Activated CD4-positive, alpha-beta memory T cell treated with anti-CD3 and anti-CD28 coated beads for 36 hours (primary cell): ENCODE measurements at regions not wholly inside any gene's neighbourhood (a gene's known extent, or its start where the extent isn't known, plus 50 kb on each side); places are given as distances from the start of the nearest gene placed in this dataset.
"Not testable (repeated sequence)": the region's sequence is repeated elsewhere in the genome, so short reads cannot be mapped to it uniquely, and the experiment has no call there.

Experiments used
- CTCF ChIA-PET: fragments of 350-600 bp; sonication (Branson Sonifier 250); formaldehyde crosslinking; loops from one replicate; lab custom pipeline; 2021; ENCODE audit warnings: antibody characterized with exemption, inconsistent platforms; lab: Charles Lee
- POLR2A ChIA-PET: fragments of 350-600 bp; sonication (Branson Sonifier 250); formaldehyde crosslinking; loops from one replicate; lab custom pipeline; 2021; ENCODE audit warnings: antibody characterized with exemption; lab: Charles Lee
- DNase-seq: peaks from one replicate; pipeline ENCODE4 v3.0.0-alpha.2; 2020
- H3K27ac Mint-ChIP-seq: one replicate; pipeline ENCODE4 v1.8.0; 2021; ENCODE audit warnings: mixed read lengths
- H3K27me3 Mint-ChIP-seq: one replicate; pipeline ENCODE4 v1.8.0; 2021; ENCODE audit warnings: mixed read lengths
- H3K36me3 Mint-ChIP-seq: one replicate; pipeline ENCODE4 v1.8.0; 2021; ENCODE audit warnings: mixed read lengths
- H3K4me1 Mint-ChIP-seq: one replicate; pipeline ENCODE4 v1.8.0; 2021; ENCODE audit warnings: low read depth, mixed read lengths
- H3K4me3 Mint-ChIP-seq: one replicate; pipeline ENCODE4 v1.8.0; 2021; ENCODE audit warnings: mild to moderate bottlenecking, mixed read lengths
- H3K9me3 Mint-ChIP-seq: one replicate; pipeline ENCODE4 v1.8.0; 2021; ENCODE audit warnings: mixed read lengths
- intact Hi-C: fragments of 100-400 bp; cut with micrococcal nuclease; formaldehyde crosslinking; loops from one replicate; pipeline ENCODE4 v1.15.1; 2023

DNA sequence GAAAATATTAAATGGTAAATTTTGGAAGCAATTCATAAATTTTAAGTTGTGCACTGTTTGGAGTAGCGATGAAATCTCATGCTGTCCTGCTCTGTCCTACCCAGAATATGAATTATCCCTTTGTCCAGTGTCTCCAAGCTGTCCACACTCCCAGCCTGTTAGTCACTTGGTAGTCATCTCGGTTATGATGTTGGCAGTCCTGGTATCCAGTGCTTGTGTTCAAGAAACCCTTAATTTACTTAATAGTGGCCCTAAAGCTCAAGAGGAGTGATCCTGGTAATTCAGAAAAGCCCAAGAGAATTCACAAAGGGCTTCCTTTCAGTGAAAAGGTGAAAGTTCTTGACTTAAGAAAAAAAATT lies 71.8 kb upstream of the STAM2 start:
- Mint-ChIP-seq H3K27me3 (peaks cover 4% of the 10 kb centered on the region), H3K36me3 (no peaks in the 10 kb centered on the region), H3K4me3 (no peak overlapping the region), H3K9me3 (no peaks in the 10 kb centered on the region), H3K4me1 (no peaks in the 10 kb centered on the region), H3K27ac (no peak overlapping the region)
- intact Hi-C loops = no loop called here
- CTCF ChIA-PET = no interaction called here
- POLR2A ChIA-PET = no interaction called here
- DNase-seq = no peak

DNA sequence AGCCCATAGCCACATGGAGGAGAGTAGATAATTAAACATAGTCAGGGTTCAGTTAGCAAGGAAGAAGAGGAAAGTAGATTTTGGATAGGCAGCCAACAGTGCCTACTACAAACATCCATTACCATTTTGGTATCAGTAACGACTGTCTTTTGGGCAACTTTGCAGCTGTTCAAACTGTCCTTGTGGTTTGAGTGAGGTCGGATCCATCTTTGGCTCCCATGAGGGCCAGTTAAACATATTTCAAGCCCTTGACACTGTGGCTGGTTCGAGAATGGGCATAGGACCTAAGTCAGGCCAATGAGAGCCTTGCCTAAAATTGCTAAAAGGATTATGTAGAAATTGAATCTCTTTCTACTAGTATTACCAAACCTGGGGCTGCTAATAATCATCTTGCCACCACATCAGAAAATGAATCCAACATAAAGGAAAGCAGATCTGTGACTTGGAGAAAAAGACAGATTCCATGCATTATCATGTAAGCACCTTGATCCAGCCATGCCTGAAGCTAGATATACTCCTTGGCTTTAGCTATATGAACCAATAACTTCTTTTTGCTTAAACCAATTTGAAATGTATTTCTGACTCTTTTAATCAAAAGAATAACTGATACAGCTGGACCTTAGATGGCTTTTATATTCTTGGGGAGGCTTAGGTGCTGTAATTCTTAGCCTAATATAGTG lies 75.0 kb upstream of the STAM2 start:
- ChIA-PET CTCF (no interaction called here), POLR2A (no interaction called here)

DNA sequence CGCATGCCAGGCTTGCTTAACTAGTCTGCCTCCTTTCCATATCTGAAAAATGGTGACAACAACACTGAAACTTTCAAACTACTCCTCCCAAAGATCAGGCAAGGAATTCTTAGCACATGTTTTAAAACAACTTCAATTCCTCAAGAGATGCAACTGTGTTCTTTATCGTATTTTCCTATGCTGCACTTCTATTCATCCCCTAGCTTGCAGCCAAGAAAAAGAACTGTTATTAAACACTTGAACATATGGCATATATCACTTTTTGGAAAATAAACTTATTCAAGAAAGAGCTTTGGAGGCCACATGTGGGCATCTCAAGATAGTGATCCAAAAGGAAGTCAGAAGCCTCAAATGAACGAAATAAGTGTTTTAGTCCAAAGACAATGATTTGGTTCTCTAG lies 75.6 kb upstream of the STAM2 start:
- no peak overlapping the region for H3K4me3 Mint-ChIP-seq
- DNase-seq = no peak
- H3K4me1 Mint-ChIP-seq = no peaks in the 10 kb centered on the region
- ChIA-PET POLR2A (no interaction called here), CTCF (no interaction called here)
- no peaks in the 10 kb centered on the region for H3K36me3 Mint-ChIP-seq
- no peak overlapping the region for H3K27ac Mint-ChIP-seq
- peaks cover 7% of the 10 kb centered on the region for H3K27me3 Mint-ChIP-seq
- intact Hi-C loops = no loop called here
- H3K9me3 Mint-ChIP-seq = no peaks in the 10 kb centered on the region

More for the DNA sequence above, 75.0 kb upstream of the STAM2 start:
- no peak overlapping the region for H3K4me3 Mint-ChIP-seq
- intact Hi-C loops = no loop called here
- H3K9me3 Mint-ChIP-seq = no peaks in the 10 kb centered on the region
- H3K27ac Mint-ChIP-seq = no peak overlapping the region
- H3K36me3 Mint-ChIP-seq = no peaks in the 10 kb centered on the region
- peaks cover 7% of the 10 kb centered on the region for H3K27me3 Mint-ChIP-seq
- DNase-seq = no peak
- H3K4me1 Mint-ChIP-seq = no peaks in the 10 kb centered on the region

DNA sequence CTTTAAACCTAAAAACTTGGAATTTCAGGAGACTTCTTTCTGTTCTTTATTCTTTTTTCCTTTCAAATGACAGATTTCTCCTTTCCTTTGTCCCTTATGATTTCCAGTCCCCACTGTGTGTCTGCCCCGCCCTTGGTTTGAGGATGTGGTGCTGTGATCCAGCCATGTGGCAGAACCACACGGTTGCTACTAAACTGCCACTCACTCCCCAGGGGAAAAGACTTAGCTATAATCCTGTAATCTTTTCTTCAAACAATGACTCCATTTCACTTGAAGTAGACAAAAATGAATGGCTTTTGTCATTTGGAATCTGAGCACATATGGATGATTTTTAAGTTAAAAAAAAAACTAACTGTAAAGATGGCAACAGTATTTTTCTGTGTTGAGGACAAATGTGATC lies 76.2 kb upstream of the STAM2 start:
- no peaks in the 10 kb centered on the region for H3K9me3 Mint-ChIP-seq
- POLR2A ChIA-PET = no interaction called here

GRCh38 chr2:152254486-152254885 lies 78.9 kb upstream of the STAM2 start:
- Mint-ChIP-seq H3K36me3 (no peaks in the 10 kb centered on the region), H3K27me3 (peaks cover 7% of the 10 kb centered on the region)

More for the DNA sequence above, 76.2 kb upstream of the STAM2 start:
- peaks cover 7% of the 10 kb centered on the region for H3K27me3 Mint-ChIP-seq
- intact Hi-C loops = no loop called here
- no peaks in the 10 kb centered on the region for H3K36me3 Mint-ChIP-seq
- DNase-seq = no peak
- CTCF ChIA-PET = no interaction called here
- no peak overlapping the region for H3K27ac Mint-ChIP-seq
- H3K4me3 Mint-ChIP-seq = no peak overlapping the region
- no peaks in the 10 kb centered on the region for H3K4me1 Mint-ChIP-seq

DNA sequence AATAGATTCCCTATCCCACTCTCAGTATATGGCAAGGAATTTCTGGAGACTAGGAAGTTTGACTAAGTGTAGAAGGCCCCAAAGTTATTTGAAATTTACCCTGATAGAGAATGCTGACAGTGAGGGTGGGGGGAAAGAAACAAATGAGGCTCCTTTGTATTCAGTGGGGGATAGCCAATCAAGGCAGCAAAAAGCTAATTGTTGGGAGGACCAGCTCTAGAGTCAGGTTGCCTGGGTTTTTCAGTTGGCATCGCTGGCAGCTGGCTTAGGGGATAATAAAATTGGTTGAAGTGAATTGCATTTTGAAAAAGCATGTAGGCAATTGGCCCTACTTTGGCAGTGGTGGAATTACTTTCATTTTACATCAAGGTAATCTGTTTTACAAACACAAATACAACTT lies 79.4 kb upstream of the STAM2 start:
- H3K27ac Mint-ChIP-seq = no peak overlapping the region
- ChIA-PET CTCF (no interaction called here), POLR2A (no interaction called here)
- H3K27me3 Mint-ChIP-seq = peaks cover 9% of the 10 kb centered on the region
- H3K9me3 Mint-ChIP-seq = no peaks in the 10 kb centered on the region
- H3K4me3 Mint-ChIP-seq = no peak overlapping the region
- no peaks in the 10 kb centered on the region for H3K36me3 Mint-ChIP-seq
- intact Hi-C loops = no loop called here
- no peaks in the 10 kb centered on the region for H3K4me1 Mint-ChIP-seq
- no peak for DNase-seq

More at GRCh38 chr2:152254486-152254885, 78.9 kb upstream of the STAM2 start:
- intact Hi-C loops = no loop called here
- DNase-seq = no peak
- H3K27ac Mint-ChIP-seq = no peak overlapping the region
- H3K4me1 Mint-ChIP-seq = no peaks in the 10 kb centered on the region
- no peak overlapping the region for H3K4me3 Mint-ChIP-seq
- no peaks in the 10 kb centered on the region for H3K9me3 Mint-ChIP-seq
- ChIA-PET POLR2A (no interaction called here), CTCF (no interaction called here)

DNA sequence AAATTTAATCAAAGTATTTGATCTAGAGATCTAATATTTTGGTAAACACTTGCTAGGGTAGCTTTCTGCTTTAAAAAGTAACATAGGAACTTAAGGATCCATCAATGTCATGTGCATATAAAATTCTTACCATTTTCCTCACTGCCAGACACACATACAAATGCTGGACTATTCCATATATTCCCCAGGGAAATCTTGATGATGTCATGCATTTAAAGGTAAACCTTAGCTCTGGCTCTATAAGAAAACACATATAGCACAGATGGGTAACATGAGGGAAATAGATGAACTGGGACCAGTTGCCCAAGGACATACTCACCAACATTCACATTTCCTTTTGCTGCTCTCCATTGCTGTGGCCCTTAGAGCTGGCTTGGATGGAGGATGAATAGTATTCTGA lies 79.1 kb upstream of the FMNL2 start:
- peaks cover 3% of the 10 kb centered on the region for H3K9me3 Mint-ChIP-seq
- ChIA-PET CTCF (no interaction called here), POLR2A (no interaction called here)
- no peak overlapping the region for H3K27ac Mint-ChIP-seq
- H3K4me3 Mint-ChIP-seq = no peak overlapping the region
- H3K36me3 Mint-ChIP-seq = no peaks in the 10 kb centered on the region
- H3K4me1 Mint-ChIP-seq = no peaks in the 10 kb centered on the region
- intact Hi-C loops = no loop called here
- DNase-seq = no peak
- peaks cover 4% of the 10 kb centered on the region for H3K27me3 Mint-ChIP-seq

- Mint-ChIP-seq H3K27me3 (peaks cover 3% of the 10 kb centered on the region), H3K27ac (no peak overlapping the region), H3K4me1 (no peaks in the 10 kb centered on the region), H3K4me3 (no peak overlapping the region), H3K36me3 (no peaks in the 10 kb centered on the region), H3K9me3 (peaks cover 5% of the 10 kb centered on the region)
- intact Hi-C loops = no loop called here
- CTCF ChIA-PET = no interaction called here
- DNase-seq = no peak
- POLR2A ChIA-PET = no interaction called here
Observed at GRCh38 chr2:152260939-152261338, 74.0 kb upstream of the FMNL2 start.

- no peak for DNase-seq
- no peaks in the 10 kb centered on the region for H3K4me1 Mint-ChIP-seq
- ChIA-PET CTCF (no interaction called here), POLR2A (no interaction called here)
- no peak overlapping the region for H3K4me3 Mint-ChIP-seq
- H3K27ac Mint-ChIP-seq = no peak overlapping the region
- H3K36me3 Mint-ChIP-seq = no peaks in the 10 kb centered on the region
- peaks cover 3% of the 10 kb centered on the region for H3K27me3 Mint-ChIP-seq
- H3K9me3 Mint-ChIP-seq = peaks cover 8% of the 10 kb centered on the region
- intact Hi-C loops = no loop called here
Observed at GRCh38 chr2:152263911-152264310, 71.1 kb upstream of the FMNL2 start.

GRCh38 chr2:152273732-152274260 lies 61.2 kb upstream of the FMNL2 start:
- POLR2A ChIA-PET = not testable (repeated sequence)

GRCh38 chr2:152277896-152278295 lies 57.1 kb upstream of the FMNL2 start:
- POLR2A ChIA-PET, H3K4me3 Mint-ChIP-seq, H3K36me3 Mint-ChIP-seq, H3K4me1 Mint-ChIP-seq, H3K27ac Mint-ChIP-seq, H3K27me3 Mint-ChIP-seq, DNase-seq, intact Hi-C loops, CTCF ChIA-PET: not testable (repeated sequence)
- H3K9me3 Mint-ChIP-seq = peaks cover 38% of the 10 kb centered on the region

More at GRCh38 chr2:152273732-152274260, 61.2 kb upstream of the FMNL2 start:
- H3K27ac Mint-ChIP-seq, DNase-seq, intact Hi-C loops, H3K27me3 Mint-ChIP-seq, H3K4me3 Mint-ChIP-seq, CTCF ChIA-PET, H3K36me3 Mint-ChIP-seq, H3K4me1 Mint-ChIP-seq: not testable (repeated sequence)
- H3K9me3 Mint-ChIP-seq = peaks cover 32% of the 10 kb centered on the region

- POLR2A ChIA-PET = no interaction called here
- peaks cover 4% of the 10 kb centered on the region for H3K36me3 Mint-ChIP-seq
- peaks cover 31% of the 10 kb centered on the region for H3K9me3 Mint-ChIP-seq
- H3K4me3 Mint-ChIP-seq = no peak overlapping the region
- no peaks in the 10 kb centered on the region for H3K27me3 Mint-ChIP-seq
- DNase-seq = no peak
- CTCF ChIA-PET = no interaction called here
- intact Hi-C loops = no loop called here
- no peak overlapping the region for H3K27ac Mint-ChIP-seq
- no peaks in the 10 kb centered on the region for H3K4me1 Mint-ChIP-seq
Observed at GRCh38 chr2:152278526-152278925, 56.4 kb upstream of the FMNL2 start.

GRCh38 chr2:152279367-152279766 lies 55.6 kb upstream of the FMNL2 start:
- intact Hi-C loops, H3K4me1 Mint-ChIP-seq, H3K27ac Mint-ChIP-seq, H3K4me3 Mint-ChIP-seq, POLR2A ChIA-PET, H3K27me3 Mint-ChIP-seq, DNase-seq, CTCF ChIA-PET, H3K36me3 Mint-ChIP-seq: not testable (repeated sequence)
- H3K9me3 Mint-ChIP-seq = peaks cover 24% of the 10 kb centered on the region
